ENCODE measurements at regions not wholly inside any gene's neighbourhood (a gene's known extent, or its start where the extent isn't known, plus 50 kb on each side); places are given as distances from the start of the nearest gene placed in this dataset.

DNA sequence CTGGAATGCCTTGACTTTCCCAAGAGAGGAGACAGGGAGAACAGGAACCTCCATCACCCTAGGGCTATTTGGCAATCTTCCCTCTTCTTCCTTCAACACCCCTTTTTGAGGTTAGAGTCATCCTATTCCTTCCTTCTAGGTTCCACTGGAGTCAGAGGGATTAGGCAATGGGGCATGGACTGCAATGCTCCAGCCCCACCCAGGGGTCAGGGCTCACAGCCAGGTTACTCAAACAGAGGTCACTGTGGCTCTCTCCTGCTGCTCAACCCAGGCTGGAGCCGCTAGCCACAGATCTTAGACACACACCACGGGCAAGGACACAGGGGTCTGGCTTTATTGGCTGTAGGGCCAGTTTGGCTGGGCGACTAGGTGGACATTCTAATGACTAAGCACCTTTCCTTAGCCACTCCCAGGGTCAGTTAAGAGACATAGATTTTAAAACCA, 145.5 kb upstream of the NRIP1 start (continued):
- TF ChIP-seq KDM2B (CRISPR knock-in tag; IDR thresholded peaks at IDR 0.05) (no peak), ZNF274 (IDR thresholded peaks at IDR 0.05; ENCODE audit: borderline replicate concordance, low read depth, low read length) (no peak), JUND (IDR thresholded peaks at IDR 0.05; ENCODE audit: borderline replicate concordance, low read depth, low read length) (no peak), JUND (tag; IDR thresholded peaks at IDR 0.05; ENCODE audit: borderline replicate concordance, low read depth, low read length) (no peak), BDP1 (IDR thresholded peaks at IDR 0.05; ENCODE audit: insufficient read depth, insufficient read length) (no peak), LCOR (CRISPR knock-in tag; IDR thresholded peaks at IDR 0.05) (no peak), SNRNP70 (optimal IDR thresholded peaks at IDR 0.05; ENCODE audit: low read depth, low read length) (no peak), GABPA (tag; conservative IDR thresholded peaks at IDR 0.05; ENCODE audit: low read depth) (no peak), ZNF253 (CRISPR knock-in tag; conservative IDR thresholded peaks at IDR 0.05) (no peak), BACH1 (tag; IDR thresholded peaks at IDR 0.05) (no peak), FOXM1 (IDR thresholded peaks at IDR 0.05; ENCODE audit: low read depth) (no peak), FOXM1 (CRISPR knock-in tag; IDR thresholded peaks at IDR 0.05; ENCODE audit: low read depth) (no peak), HMG20A (CRISPR knock-in tag; conservative IDR thresholded peaks at IDR 0.05) (no peak), E2F3 (CRISPR knock-in tag; IDR thresholded peaks at IDR 0.05) (no peak), ZNF316 (IDR thresholded peaks at IDR 0.05) (peak; percentile 59), HOXB6 (CRISPR knock-in tag; IDR thresholded peaks at IDR 0.05; ENCODE audit: borderline replicate concordance) (no peak), TARDBP (IDR thresholded peaks at IDR 0.05) (no peak), RAD21 (CRISPR knock-in tag; conservative IDR thresholded peaks at IDR 0.05 in 1 of 2, IDR thresholded peaks at IDR 0.05 in 1 of 2) (peak in 1 of 2 experiments; percentile 44; a peak in 2 of 4 replicates), SMARCE1 (IDR thresholded peaks at IDR 0.05) (no peak), NR2C2 (CRISPR knock-in tag; IDR thresholded peaks at IDR 0.05) (no peak), NR2C2 (tag; IDR thresholded peaks at IDR 0.05) (peak; percentile 60), PTRF (tag; IDR thresholded peaks at IDR 0.05) (no peak), BMI1 (IDR thresholded peaks at IDR 0.05; ENCODE audit: low read length) (no peak)
- TF ChIP-seq, protein P1, sequence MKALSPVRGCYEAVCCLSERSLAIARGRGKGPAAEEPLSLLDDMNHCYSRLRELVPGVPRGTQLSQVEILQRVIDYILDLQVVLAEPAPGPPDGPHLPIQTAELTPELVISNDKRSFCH (CRISPR knock-in tag; IDR thresholded peaks at IDR 0.05): no peak
- TF ChIP-seq, protein P1 (tag; IDR thresholded peaks at IDR 0.05): no peak
- TF ChIP-seq, protein P2, sequence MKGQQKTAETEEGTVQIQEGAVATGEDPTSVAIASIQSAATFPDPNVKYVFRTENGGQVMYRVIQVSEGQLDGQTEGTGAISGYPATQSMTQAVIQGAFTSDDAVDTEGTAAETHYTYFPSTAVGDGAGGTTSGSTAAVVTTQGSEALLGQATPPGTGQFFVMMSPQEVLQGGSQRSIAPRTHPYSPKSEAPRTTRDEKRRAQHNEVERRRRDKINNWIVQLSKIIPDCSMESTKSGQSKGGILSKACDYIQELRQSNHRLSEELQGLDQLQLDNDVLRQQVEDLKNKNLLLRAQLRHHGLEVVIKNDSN (CRISPR knock-in tag; IDR thresholded peaks at IDR 0.05): no peak
- TF ChIP-seq, protein P3, sequence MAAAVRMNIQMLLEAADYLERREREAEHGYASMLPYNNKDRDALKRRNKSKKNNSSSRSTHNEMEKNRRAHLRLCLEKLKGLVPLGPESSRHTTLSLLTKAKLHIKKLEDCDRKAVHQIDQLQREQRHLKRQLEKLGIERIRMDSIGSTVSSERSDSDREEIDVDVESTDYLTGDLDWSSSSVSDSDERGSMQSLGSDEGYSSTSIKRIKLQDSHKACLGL (CRISPR knock-in tag; IDR thresholded peaks at IDR 0.05; ENCODE audit: borderline replicate concordance, poor library complexity, severe bottlenecking): no peak
- TF ChIP-seq, protein P4, sequence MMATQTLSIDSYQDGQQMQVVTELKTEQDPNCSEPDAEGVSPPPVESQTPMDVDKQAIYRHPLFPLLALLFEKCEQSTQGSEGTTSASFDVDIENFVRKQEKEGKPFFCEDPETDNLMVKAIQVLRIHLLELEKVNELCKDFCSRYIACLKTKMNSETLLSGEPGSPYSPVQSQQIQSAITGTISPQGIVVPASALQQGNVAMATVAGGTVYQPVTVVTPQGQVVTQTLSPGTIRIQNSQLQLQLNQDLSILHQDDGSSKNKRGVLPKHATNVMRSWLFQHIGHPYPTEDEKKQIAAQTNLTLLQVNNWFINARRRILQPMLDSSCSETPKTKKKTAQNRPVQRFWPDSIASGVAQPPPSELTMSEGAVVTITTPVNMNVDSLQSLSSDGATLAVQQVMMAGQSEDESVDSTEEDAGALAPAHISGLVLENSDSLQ (IDR thresholded peaks at IDR 0.05): no peak
